HG02759 (cell line): ENCODE measurements at regions not wholly inside any gene's neighbourhood (a gene's known extent, or its start where the extent isn't known, plus 50 kb on each side); places are given as distances from the start of the nearest gene placed in this dataset.
"Not testable (repeated sequence)": the region's sequence is repeated elsewhere in the genome, so short reads cannot be mapped to it uniquely, and the experiment has no call there.

Experiments used
- ATAC-seq: cut with Tn5 transposase; IDR thresholded peaks from one replicate; pipeline ENCODE4 v1.9.1; 2021; ENCODE audit warnings: mild to moderate bottlenecking, moderate library complexity; ENCODE audit not compliant: unreplicated experiment

DNA sequence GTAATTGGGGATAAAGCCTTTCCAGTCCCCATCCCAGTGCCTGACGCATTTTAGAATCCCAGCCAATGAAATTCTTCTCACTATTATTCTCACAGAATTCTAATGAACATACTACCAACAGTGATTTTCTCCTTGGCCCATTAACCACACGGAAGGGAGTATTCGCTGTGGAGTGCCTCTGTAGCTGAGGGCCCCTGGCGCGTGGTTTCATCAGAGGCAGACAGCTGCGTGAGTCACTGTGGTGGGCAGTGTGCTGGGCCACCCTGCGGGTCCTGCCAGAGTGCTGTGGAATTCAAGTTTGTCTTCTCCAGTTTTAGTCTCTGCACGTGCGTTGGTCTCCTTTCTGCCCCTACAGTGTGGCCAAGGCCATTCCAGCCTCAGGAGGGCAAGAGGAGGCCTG, 335.4 kb upstream of the FAT1 start:
- ATAC-seq, result no peak

DNA sequence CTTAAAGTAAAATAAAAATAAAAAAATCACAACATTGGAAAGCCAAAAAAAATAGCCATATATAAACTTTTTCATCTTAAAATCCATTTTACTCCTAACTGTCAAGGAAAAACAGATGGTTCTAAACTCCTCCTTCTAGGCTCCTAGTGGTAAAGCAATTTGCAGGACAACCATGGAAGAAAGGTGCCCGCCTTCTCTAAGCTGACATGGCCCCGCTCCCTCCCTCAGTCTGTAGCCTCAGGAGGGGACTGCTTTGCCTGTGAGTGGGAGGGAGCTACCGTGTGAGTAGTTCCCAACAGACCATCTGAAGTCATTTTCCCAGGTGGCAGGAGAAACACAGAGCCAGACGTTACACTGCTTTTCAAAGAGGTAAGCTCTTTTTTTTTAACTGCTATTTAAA, 336.2 kb upstream of the FAT1 start:
- no peak for ATAC-seq

DNA sequence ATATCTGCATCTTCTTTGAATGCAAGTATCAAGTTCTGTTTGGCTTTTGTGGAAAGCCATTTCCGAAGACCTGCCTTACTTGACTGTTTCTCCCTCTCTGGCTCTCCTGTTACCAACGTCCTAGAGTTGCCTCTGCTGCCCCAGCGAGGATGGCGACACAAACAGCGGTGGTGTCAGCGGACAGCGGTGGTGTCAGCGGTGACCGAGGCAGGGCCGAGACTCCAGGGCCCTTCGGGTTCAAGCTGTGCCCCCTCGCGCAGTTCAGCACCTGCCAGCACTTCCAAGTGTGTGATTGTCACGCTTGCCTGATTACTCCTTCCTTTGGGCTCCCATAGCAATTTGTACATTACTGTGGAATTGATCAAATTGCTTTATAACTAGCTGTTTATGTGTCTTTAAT, 336.9 kb upstream of the FAT1 start:
- ATAC-seq, result no peak

DNA sequence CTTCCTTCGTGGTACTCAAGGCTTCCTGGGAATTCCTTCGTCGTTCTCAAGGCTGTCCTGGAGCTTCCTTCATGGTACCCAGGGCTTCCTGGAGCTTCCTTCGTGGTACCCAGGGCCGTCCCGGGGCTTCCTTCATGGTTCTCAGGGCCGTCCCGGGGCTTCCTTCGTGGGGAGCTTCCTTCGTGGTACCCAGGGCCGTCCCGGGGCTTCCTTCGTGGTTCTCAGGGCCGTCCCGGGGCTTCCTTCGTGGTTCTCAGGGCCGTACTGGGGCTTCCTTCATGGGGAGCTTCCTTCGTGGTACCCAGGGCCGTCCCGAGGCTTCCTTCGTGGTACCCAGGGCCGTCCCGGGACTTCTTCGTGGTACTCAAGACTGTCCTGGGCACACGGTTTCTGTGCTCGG, 339.6 kb upstream of the FAT1 start:
- ATAC-seq, result no peak

DNA sequence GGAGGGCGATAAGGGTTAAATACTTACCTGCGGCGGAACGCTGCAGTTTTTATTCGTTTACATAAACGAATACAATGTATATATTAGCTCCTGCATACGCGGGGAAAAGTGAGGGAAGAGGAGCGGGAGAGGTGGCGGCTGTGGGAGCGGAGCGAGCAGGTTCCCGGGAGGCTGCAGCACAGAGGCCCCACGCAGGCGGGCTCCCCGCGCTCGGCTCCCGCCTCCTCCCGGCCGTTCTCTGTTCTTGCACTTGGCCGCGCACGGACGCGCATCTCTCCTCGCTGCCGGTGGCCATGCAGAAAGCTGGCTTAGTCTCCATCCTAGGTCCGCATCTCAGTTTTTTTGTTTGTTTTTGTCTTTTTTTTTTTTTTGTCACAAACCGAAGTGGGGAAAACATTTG, 340.4 kb upstream of the FAT1 start:
- no peak for ATAC-seq

DNA sequence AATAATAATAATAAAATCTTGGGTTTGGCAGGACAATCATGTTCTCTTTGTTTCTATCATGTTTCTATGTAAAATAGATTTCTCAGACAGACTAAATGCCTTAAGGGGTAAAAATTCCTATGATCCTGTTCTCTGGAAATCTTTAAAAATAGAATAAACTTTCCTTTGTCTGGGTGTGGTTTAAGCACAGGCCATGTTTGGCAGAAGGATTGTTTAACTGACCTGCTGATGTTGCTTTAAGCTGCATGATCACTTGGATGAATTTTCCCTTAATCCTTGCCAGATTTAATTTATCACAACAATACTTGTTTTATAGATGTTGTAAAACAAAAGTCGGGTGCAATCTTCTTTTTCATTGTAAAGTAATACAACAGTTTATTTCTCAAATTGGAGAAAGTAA, 341.7 kb upstream of the FAT1 start:
- no peak for ATAC-seq

DNA sequence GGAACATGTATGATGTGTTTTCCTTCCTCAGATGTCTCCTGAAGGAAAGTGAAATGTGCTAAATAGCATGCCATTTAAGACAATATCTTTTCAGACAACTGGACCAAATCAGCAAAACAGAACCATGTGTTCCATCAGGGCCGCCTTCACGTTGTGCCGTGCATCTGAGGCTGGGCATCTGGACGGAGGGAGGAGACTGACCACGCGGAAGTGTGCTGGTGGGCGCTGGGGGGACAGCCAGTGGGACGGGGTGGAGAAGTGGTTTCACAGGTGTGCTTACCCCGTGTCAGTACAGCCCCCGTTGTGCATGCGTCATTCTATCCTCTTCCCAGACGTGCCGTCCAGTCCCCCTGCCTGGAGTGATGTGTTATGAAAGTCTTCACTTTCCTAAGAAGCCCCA, 342.1 kb upstream of the FAT1 start:
- no peak for ATAC-seq

DNA sequence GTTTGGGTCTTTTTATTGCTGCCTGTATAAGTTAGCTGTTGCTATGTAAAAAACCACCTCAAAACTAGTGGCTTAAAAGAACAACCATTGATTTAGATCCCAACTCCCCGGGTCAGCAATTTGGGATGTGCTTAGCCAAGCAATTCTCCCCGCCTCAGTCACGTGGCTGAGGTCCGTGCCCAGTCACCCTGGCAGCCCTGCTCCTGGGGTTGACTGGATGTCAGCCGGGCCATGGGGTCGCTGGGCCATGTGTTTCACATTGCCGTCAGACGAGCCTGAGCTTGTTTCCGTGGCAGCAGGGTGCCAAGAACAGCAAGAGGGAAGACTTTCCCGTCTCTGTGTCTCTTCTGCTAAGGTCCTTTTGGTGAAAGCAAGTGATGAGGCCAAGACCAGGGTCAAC, 345.7 kb upstream of the FAT1 start:
- no peak for ATAC-seq

DNA sequence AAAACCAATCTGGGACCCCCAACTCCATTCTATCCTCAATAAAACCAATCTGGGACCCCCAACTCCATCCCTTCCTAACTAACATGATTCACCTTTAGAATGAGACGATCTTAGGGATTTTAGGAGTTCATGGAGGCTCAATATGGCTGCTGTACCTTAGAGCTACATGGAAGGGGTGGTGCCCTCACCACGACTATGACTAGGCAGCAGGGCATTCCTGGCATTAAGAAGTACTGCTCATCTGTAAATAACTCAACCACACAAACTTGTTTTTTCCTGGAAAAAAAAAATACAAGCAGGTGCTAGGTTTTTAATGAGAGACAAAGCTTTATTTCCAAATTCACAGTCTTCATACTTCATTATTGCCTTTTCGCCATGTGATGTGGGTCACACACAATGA, 346.5 kb upstream of the FAT1 start:
- ATAC-seq, result no peak

DNA sequence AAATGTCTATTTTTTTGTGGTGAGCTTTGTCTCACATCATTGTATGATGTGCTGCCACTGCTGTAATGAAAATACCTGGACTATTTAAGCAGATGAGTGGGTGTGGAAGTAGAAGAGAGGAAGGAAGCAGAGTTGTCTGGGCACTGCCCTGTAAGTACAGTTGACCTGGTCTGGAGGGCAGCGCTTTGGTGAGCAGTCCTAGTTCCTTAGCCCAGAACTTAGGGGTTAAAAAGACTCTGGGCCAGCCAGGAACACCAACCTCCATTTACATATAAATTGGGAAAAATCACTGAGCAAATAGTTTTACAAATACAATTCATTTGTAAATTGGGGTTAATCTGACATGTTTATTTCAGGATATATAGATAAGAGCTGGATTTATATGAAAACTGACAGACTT, 347.1 kb upstream of the FAT1 start:
- no peak for ATAC-seq

DNA sequence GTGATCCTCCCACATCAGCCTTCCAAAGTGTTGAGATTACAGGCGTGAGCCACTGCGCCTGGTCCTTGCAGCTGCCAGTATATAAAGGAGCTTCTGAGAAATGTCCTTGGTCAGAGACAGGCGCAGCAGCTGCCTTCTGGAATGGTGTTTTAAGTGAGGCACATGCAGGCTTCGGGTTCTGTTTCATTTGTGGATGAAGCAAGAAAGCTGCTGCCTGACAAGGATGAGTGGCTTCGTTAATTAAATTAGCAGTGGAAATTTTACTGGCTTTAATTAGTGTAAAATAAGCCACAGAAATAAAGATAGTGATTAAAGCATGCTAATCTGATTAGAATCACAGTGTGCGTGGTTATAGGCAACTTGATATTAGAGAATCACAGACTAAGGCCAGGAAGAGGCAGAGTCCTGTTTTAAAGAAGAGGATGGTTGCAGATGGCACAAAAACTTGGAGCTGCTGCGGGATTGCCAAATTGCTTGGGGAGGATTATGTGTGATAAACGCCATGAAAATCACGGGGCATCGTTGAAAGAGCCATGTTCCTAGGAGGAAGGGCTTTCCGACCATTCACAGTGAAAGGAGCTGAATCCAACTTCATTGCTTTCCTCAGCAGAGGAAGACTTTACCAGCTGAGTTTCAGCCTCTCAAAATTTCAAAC, 348.4 kb upstream of the FAT1 start:
- no peak for ATAC-seq

DNA sequence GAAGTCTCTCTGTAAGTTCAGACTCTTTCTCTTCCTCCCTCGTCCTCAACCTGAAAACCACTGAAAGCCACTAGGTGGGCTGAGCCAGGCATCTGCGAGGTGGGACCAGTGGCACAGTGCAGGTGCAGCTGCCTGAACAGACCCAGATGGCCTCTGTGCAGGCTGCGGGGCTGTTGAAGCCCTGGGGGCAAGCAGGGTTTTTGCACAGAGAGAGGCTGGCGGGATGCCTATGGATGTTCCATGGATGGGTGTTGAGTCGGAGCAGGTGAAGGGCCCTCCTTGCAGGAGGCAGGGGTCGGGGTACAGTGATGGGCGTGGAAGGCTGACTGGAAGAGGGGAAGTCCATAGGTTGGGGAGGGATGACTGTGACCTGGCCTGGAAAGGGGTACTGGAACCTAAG, 350.2 kb upstream of the FAT1 start:
- no peak for ATAC-seq

DNA sequence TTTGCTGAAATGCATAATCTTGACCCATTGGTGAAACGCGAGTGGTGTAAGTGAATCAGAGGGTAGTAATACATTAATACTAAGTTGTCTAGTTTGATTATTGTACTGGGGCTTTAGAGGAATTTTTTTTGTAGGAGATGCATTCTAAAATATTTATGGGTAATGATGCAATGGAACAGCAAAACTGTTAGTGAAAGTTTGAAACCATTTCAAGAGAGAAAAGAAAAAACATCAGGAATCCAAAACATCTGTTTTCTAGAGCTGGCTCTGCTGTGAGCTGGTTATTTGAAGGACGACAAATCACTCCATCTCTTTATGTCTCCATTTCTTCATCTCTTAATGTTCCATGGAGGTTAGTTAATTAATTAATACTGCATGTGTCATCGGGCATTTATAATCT, 351.9 kb upstream of the FAT1 start:
- ATAC-seq, result no peak

DNA sequence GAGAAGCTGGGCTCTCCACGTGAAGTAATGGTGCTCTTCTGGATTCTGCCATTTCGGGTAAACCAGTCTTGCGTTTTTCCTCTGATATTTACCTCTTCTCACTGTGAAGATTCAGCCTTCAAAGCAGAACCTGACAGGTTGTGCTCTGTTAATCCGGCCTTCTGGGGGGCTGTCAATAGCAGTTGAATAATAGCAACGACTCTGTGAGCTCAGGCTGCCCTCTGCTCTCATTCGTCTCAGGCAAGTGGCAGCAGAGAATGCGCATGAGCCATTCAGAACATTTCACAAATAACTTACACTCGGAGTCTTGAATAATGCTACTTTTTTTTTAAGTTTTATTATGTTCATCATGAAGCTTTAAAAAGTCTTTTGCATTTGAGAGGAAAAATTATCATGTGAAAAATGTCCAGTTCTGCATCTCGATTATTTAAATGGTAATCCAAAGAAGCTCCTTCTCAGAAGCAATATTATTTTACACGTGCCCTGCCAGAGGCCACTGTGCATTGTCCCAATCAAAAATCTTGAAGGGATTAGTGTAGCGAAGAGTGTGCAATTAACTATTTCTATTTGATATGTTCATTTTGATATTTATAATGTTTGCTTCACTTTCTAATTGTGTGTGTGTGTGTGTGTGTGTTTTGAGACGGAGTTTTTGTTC, 354.2 kb upstream of the FAT1 start:
- no peak for ATAC-seq

DNA sequence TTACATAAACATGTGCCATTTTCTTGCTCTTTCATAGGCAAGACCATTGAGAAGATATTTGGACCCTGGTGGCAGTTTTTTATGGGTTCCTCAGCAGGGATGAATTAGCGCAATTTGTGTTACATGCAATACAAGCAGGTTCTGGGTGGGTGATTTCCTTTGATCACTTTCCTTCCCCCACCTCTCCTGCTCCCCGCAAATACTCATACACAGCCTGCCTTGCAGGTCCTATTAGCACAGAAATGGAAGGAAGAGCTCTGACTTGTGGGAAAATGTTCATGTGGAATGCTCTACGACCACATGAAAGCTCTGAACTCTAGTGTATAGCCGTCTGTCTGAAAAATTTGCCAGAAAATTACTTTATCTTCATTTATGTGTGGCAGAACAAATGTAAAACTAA, 361.0 kb upstream of the FAT1 start:
- no peak for ATAC-seq

DNA sequence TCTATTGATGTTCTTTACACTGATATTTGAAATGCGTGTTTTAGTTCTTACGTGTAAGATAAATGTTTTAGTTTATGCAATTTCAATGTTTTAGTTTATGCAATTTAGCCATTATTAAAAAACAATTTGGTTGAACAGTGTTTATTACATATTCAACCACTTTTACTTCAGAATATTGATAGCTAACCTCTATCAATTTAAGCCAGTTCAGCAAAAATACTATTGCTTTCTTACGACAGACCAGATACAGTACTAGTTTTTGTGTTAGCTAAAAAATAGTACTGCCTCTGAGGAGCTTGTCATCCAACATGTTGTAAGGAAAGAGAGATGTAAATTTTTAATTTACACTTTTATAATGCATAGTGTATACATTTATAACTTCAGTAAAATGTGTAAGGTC, 361.7 kb upstream of the FAT1 start:
- no peak for ATAC-seq

DNA sequence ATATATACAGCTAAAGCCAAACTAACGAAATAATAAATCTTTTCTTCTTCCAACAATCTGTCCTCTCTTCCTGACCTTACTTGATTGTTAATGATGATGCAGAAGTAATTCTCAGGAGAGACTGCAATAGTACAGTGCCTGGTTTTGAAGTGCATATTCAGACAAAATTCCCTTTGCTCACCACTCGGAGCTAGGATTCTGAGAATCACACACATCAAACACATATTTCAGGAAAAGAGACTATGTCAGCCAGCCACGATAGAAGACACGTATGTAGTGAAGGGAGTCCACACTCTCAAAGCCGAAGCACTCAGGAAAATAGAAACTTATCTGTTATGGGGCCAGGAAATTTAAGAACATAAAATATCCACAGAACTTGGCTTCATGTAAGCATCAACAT, 362.5 kb upstream of the FAT1 start:
- ATAC-seq, result no peak

DNA sequence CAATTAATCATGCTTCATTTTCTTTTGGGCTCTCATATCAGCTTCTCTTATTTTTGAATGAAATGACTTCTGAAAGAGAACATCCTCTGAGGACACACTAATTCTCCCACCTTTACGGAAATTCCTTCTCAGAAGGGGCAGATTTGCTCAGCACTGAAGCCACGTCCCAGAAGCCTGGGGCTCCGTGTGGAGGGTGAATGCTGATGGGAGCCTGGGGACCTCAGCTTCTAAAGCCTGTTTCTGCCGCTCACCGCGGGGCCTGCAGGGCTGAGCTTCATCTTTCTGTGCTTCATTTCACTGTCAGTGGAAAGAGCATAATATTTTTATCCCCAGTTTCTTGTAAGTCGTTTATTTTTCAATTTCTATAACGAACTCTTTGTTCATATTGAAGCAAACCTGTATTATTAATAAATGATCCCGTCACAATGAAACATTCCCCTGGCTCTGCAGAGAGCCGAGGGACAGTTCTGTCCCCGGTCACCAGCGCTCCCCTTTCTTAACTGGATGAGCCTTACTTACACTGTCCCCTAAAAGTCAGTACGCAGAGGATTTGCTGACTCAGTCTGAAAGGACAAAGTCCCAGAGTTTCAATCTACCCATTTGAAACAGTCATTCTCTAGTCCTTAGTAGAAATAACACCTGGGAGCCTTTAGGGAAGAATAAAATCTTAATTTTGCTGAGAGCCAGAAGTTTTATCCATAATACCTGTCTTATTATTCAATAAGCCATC, 364.6 kb upstream of the FAT1 start:
- ATAC-seq, result no peak

DNA sequence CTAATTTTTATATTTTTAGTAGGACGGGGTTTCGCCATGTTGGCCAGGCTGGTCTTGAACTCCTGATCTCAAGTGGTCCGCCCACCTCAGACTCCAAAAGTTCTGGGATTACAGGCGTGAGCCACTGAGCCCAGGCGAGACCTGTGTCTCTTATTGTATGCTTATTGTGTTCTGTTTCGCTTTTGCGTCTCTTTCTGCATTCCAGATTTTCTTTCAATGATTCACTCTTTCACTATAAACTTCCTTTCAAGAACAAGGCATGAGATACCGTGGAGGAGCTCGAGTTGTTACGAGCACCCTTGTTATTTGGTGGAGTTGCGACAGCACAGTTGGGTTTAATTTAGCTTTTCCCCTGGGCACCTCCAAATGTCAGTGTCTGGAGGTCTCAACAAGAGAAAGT, 366.7 kb upstream of the FAT1 start:
- no peak for ATAC-seq

DNA sequence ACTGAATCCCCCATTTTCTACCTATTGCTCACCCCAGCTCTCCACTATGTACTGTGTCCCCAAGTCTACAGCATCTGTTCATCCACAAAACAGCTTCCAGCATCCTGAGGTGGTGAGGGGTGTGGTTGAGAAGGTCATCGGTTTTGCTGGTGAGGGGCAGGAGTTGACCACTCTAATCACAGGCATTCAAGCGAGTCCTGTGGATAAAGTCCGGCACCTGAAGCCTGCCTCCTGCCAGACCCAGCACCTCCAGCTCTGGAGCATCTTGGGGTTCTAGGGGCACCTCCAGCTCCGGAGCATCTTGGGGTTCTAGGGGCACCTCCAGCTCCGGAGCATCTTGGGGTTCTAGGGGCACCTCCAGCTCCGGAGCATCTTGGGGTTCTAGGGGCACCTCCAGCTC, 367.2 kb upstream of the FAT1 start:
- not testable (repeated sequence) for ATAC-seq

DNA sequence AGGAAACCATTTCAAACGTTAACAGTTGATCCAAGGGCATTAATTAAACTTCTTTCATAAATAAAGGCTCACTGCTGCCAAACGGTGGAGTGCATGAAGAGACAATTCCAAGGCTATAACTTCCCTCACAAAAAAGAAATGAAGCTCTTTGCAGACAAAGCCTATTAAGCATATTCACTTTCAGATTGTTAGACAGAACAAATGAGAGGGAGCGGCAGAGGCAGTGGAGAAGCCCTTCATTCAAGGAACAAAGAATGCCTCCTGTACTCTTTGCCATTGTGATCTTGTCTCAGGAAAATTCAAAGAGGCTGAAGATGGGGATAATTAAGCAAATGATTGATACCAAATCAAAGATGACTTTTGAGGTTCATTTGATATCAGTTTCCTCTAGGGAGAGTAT, 370.5 kb upstream of the FAT1 start:
- no peak for ATAC-seq

DNA sequence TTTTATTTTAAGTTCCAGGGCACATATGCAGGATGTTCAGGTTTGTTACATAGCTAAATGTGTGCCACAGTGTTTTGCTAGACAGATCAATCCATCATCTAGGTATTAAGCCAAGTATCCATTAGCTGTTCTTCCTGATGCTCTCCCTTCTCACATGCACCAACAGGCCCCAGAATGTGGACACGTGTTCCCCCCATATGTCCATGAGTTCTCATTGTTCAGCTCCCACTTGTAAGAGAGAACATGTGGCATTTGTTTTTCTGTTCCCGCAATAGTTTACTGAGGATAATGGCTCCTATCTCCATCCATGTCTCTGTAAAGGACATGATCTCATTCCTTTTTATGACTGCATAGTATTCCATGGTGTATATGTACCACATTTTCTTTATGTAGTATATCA, 374.8 kb upstream of the FAT1 start:
- no peak for ATAC-seq

DNA sequence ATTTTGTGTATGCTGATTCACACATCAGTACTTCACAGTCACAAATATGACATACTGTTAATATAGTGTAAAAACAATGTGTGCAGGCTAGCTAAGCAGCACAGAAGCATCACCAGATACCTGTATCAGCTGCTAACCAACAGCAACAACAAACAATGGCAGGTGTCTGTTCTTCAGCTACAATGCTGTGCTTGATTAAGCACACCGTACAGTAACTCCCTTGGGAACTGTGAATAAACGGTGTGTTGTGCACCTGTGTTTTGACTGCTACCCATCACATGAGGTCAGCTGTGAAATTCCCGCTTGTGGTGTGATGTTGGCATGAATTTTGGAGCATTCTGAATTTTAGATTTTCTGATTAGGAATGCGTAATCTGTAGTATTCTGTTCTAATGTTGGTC, 379.7 kb upstream of the FAT1 start:
- no peak for ATAC-seq
